ENCODE measurements at regions not wholly inside any gene's neighbourhood (a gene's known extent, or its start where the extent isn't known, plus 50 kb on each side); places are given as distances from the start of the nearest gene placed in this dataset.

DNA sequence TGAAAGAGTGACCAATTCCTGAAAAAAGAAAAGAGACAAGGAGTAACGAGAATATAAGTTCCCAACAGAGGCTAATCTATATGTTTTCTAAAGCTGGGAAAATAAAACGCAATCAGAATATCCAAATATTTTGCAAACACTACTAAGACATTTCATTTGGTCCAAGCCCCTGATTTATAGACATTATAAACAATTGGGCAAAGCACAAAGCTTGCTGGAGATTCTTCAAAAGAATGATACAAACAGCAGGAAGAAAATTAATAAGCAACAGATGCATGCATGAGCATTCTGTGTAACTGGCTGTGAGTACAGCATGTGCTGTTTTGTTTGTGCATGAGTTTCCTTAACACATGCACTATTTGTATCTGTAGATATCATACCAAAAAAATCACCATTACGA is 552.9 kb downstream of the LTN1 start:
- FAIRE-seq (no peak), DNase-seq (ENCODE audit: low read depth) (no peak)
- H3K9ac ChIP-seq (ENCODE audit: low read length), result no peak overlapping the region
- H3K4me2 ChIP-seq (ENCODE audit: low read length), result no peak overlapping the region
- Mint-ChIP-seq H3K36me3 (ENCODE audit: low read depth, unreplicated experiment) (no peaks in the 10 kb centered on the region), H3K9me3 (ENCODE audit: unreplicated experiment) (no peaks in the 10 kb centered on the region), H3K4me1 (ENCODE audit: low read depth, unreplicated experiment) (peaks cover 18% of the 10 kb centered on the region), H3K27ac (ENCODE audit: unreplicated experiment) (no peak overlapping the region), H3K4me3 (ENCODE audit: unreplicated experiment) (no peak overlapping the region), H3K27me3 (ENCODE audit: low read depth, unreplicated experiment) (no peaks in the 10 kb centered on the region)
- peaks cover 8% of the 10 kb centered on the region for H3K4me1 ChIP-seq (ENCODE audit: insufficient read depth, low read length)
- H3K27me3 ChIP-seq (ENCODE audit: insufficient read depth, low read length), result no peaks in the 10 kb centered on the region
- no peak overlapping the region for H3K4me3 ChIP-seq (ENCODE audit: insufficient read depth, low read depth, low read length)
- H3K79me2 ChIP-seq (ENCODE audit: insufficient read depth, low read length), result no peaks in the 10 kb centered on the region
- H3K9me3 ChIP-seq (ENCODE audit: insufficient read depth, low read depth, low read length), result no peaks in the 10 kb centered on the region
- no peaks in the 10 kb centered on the region for H3K36me3 ChIP-seq (ENCODE audit: insufficient read depth, low read length)
- H3K27ac ChIP-seq (ENCODE audit: low read depth, low read length), result no peak overlapping the region
- no peaks in the 10 kb centered on the region for H4K20me1 ChIP-seq (ENCODE audit: insufficient read depth, low read length)
- no peak overlapping the region for H2AFZ ChIP-seq (ENCODE audit: low read depth, low read length)
- TF ChIP-seq, protein P1, sequence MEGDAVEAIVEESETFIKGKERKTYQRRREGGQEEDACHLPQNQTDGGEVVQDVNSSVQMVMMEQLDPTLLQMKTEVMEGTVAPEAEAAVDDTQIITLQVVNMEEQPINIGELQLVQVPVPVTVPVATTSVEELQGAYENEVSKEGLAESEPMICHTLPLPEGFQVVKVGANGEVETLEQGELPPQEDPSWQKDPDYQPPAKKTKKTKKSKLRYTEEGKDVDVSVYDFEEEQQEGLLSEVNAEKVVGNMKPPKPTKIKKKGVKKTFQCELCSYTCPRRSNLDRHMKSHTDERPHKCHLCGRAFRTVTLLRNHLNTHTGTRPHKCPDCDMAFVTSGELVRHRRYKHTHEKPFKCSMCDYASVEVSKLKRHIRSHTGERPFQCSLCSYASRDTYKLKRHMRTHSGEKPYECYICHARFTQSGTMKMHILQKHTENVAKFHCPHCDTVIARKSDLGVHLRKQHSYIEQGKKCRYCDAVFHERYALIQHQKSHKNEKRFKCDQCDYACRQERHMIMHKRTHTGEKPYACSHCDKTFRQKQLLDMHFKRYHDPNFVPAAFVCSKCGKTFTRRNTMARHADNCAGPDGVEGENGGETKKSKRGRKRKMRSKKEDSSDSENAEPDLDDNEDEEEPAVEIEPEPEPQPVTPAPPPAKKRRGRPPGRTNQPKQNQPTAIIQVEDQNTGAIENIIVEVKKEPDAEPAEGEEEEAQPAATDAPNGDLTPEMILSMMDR (IDR thresholded peaks at IDR 0.05; ENCODE audit: insufficient read depth, low read depth, low read length), result no peak
- TF ChIP-seq EZH2 (IDR thresholded peaks at IDR 0.05; ENCODE audit: insufficient read depth, low read length), result no peak

- peaks cover 18% of the 10 kb centered on the region for H3K4me1 Mint-ChIP-seq (ENCODE audit: low read depth, unreplicated experiment)
- Histone ChIP-seq H2AFZ (ENCODE audit: low read depth, low read length) (no peak overlapping the region), H3K4me2 (ENCODE audit: low read length) (no peak overlapping the region), H4K20me1 (ENCODE audit: insufficient read depth, low read length) (no peaks in the 10 kb centered on the region), H3K27me3 (ENCODE audit: insufficient read depth, low read length) (no peaks in the 10 kb centered on the region), H3K9me3 (ENCODE audit: insufficient read depth, low read depth, low read length) (no peaks in the 10 kb centered on the region), H3K4me3 (ENCODE audit: insufficient read depth, low read depth, low read length) (no peak overlapping the region), H3K27ac (ENCODE audit: low read depth, low read length) (no peak overlapping the region), H3K36me3 (ENCODE audit: insufficient read depth, low read length) (no peaks in the 10 kb centered on the region), H3K79me2 (ENCODE audit: insufficient read depth, low read length) (no peaks in the 10 kb centered on the region), H3K4me1 (ENCODE audit: insufficient read depth, low read length) (peaks cover 8% of the 10 kb centered on the region), H3K9ac (ENCODE audit: low read length) (no peak overlapping the region)
- H3K27ac Mint-ChIP-seq (ENCODE audit: unreplicated experiment), result no peak overlapping the region
- TF ChIP-seq EZH2 (IDR thresholded peaks at IDR 0.05; ENCODE audit: insufficient read depth, low read length), result no peak
- TF ChIP-seq, protein P1 (IDR thresholded peaks at IDR 0.05; ENCODE audit: insufficient read depth, low read depth, low read length), result no peak
- no peaks in the 10 kb centered on the region for H3K9me3 Mint-ChIP-seq (ENCODE audit: unreplicated experiment)
- H3K27me3 Mint-ChIP-seq (ENCODE audit: low read depth, unreplicated experiment), result no peaks in the 10 kb centered on the region
- no peak for DNase-seq (ENCODE audit: low read depth)
- no peaks in the 10 kb centered on the region for H3K36me3 Mint-ChIP-seq (ENCODE audit: low read depth, unreplicated experiment)
- H3K4me3 Mint-ChIP-seq (ENCODE audit: unreplicated experiment), result no peak overlapping the region
- no peak for FAIRE-seq
Observed at GRCh38 chr21:28439251-28439650, 553.4 kb downstream of the LTN1 start.

DNA sequence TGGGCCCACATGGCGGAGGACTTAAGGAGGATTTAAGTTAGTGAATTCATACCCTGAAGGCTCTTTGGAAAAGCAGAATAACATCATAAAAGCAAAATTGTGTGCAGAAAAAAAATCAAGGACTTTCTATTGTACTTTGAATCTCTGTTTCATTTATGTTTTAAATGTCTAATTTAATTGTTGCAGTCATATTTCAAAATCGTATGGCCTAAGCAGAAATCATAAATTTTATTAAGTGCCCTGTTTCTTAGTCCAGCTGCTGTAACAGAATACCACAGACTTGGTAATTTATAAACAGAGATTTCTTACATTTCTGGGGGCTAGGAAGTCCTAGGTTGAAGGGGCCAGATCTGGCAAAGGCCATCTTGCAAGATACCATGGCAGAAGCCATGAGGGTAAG is 555.6 kb downstream of the LTN1 start:
- Mint-ChIP-seq H3K4me3 (ENCODE audit: unreplicated experiment) (no peak overlapping the region), H3K4me1 (ENCODE audit: low read depth, unreplicated experiment) (peaks cover 10% of the 10 kb centered on the region), H3K27me3 (ENCODE audit: low read depth, unreplicated experiment) (no peaks in the 10 kb centered on the region), H3K9me3 (ENCODE audit: unreplicated experiment) (no peaks in the 10 kb centered on the region), H3K36me3 (ENCODE audit: low read depth, unreplicated experiment) (no peaks in the 10 kb centered on the region), H3K27ac (ENCODE audit: unreplicated experiment) (no peak overlapping the region)
- DNase-seq (ENCODE audit: low read depth), result no peak
- peak overlapping the region; percentile 51 for H3K27ac ChIP-seq (ENCODE audit: low read depth, low read length)
- no peaks in the 10 kb centered on the region for H3K9me3 ChIP-seq (ENCODE audit: insufficient read depth, low read depth, low read length)
- H4K20me1 ChIP-seq (ENCODE audit: insufficient read depth, low read length), result no peaks in the 10 kb centered on the region
- no peaks in the 10 kb centered on the region for H3K79me2 ChIP-seq (ENCODE audit: insufficient read depth, low read length)
- no peak overlapping the region for H2AFZ ChIP-seq (ENCODE audit: low read depth, low read length)
- no peaks in the 10 kb centered on the region for H3K27me3 ChIP-seq (ENCODE audit: insufficient read depth, low read length)
- TF ChIP-seq EZH2 (IDR thresholded peaks at IDR 0.05; ENCODE audit: insufficient read depth, low read length), result no peak
- TF ChIP-seq, protein P1 (IDR thresholded peaks at IDR 0.05; ENCODE audit: insufficient read depth, low read depth, low read length), result no peak
- H3K4me2 ChIP-seq (ENCODE audit: low read length), result peak overlapping the region; percentile 42
- H3K36me3 ChIP-seq (ENCODE audit: insufficient read depth, low read length), result no peaks in the 10 kb centered on the region
- H3K4me1 ChIP-seq (ENCODE audit: insufficient read depth, low read length), result peaks cover 8% of the 10 kb centered on the region
- no peak overlapping the region for H3K4me3 ChIP-seq (ENCODE audit: insufficient read depth, low read depth, low read length)
- no peak for FAIRE-seq
- no peak overlapping the region for H3K9ac ChIP-seq (ENCODE audit: low read length)
